ENCODE measurements at regions not wholly inside any gene's neighbourhood (a gene's known extent, or its start where the extent isn't known, plus 50 kb on each side); places are given as distances from the start of the nearest gene placed in this dataset.

- no peak for TF ChIP-seq USF2 (IDR thresholded peaks at IDR 0.05; ENCODE audit: low read length)
- TF ChIP-seq KDM1A (IDR thresholded peaks at IDR 0.05; ENCODE audit: borderline replicate concordance, low read length): no peak
- no peak for TF ChIP-seq SAP30 (IDR thresholded peaks at IDR 0.05; ENCODE audit: insufficient read depth, insufficient replicate concordance, low read length)
- no peak for TF ChIP-seq BRCA1 (IDR thresholded peaks at IDR 0.05; ENCODE audit: low read depth, low read length)
Observed at GRCh38 chr14:105864116-105864515, 337.7 kb downstream of the TMEM121 start (continued).

Measured in H1 (cell line).